ENCODE measurements at regions not wholly inside any gene's neighbourhood (a gene's known extent, or its start where the extent isn't known, plus 50 kb on each side); places are given as distances from the start of the nearest gene placed in this dataset.
"Not testable (repeated sequence)": the region's sequence is repeated elsewhere in the genome, so short reads cannot be mapped to it uniquely, and the experiment has no call there.

DNA sequence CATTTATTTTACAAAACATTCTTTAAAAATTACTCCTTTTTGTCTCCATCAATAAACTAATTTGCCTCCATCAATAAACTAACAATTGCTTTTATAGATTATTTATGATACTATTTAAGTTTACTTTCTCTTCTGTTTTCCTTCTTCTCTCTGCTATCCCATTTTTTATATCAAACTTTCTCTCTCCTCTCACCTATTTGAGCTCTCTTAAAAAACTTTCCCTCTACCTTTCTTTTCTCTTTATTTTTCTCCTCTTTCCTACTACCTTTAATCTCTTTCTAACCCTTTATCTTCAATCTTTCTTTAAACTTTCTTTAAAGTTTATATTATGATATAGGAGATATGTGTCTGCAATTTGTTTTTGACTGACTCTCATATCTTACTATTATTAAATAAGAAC, 566.4 kb downstream of the DACH1 start:
- DNase-seq, result no peak

DNA sequence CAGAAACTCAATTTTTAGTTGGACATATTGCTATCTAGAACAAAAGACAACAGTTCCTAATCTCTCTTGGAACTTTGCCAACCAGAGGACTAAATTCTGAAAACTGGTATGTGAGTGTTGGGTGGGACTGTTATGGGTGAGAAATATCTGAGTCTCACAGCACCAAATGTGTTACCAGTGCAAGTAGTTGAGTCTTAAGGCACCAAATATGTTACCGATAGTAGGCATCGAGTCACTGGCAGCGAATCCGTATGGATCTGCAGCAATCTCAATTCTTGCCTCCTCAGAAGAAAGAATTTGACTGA, 575.2 kb downstream of the DACH1 start:
- peak in 1 of 6 experiments; percentile 12 for DNase-seq

DNA sequence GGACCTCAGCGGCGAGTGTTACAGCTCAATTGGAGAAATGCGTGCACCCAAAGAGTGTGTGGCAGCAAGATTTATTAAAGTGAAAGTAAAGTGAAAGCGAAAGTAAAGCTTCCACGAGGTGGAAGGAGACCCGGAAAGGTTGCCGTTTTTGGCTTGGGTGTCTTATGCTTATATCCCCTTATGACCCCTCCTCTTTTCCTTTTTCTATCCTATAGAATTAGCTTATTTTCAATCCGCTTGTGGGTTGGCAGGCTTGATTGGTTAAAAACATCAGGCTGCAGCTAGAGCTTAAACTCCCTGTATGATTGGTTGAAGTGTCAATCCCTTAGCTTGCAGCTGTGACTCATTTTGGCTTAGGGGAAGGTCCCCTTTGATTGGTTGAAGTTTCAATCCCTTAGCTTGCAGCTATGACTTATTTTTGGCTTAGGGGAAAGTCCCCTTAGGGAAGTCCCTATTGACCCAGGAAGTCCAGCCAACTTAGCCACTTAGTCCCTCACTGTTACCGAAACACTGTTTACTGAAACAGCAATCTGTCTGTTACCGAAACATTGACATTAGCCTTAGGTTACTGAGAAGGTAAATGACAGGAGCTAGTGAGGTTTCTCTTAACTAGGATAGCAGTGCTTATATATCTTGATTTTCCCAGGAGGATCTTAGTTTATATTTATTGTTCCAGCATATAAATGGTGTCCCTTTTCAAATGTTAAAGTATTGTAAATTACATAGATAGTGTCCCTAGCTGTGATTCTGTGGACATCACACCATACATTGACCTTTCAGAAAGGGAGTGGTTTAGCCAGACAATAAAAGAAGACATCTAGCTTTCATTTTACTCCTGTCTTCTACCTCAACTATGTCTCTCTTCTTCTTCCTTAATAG, 575.8 kb downstream of the DACH1 start:
- DNase-seq, result peak in 5 of 6 experiments; percentile 39 to 75 (median 70)

DNA sequence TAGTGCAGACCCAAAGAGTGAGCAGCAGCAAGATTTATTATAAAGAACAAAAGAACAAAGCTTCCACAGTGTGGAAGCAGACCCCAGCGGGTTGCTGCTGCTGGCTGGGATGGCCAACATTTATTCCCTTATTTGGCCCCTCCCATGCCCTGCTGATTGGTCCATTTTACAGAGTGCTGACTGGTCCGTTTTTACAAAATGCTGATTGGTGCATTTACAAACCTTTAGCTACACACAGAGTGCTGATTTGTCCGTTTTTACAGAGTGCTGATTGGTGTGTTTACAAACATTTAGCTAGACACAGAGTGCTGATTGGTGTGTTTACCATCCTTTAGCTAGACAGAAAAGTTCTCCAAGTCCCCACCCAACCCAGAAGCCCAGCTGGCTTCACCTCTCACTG, 577.0 kb downstream of the DACH1 start:
- not testable (repeated sequence) for DNase-seq

DNA sequence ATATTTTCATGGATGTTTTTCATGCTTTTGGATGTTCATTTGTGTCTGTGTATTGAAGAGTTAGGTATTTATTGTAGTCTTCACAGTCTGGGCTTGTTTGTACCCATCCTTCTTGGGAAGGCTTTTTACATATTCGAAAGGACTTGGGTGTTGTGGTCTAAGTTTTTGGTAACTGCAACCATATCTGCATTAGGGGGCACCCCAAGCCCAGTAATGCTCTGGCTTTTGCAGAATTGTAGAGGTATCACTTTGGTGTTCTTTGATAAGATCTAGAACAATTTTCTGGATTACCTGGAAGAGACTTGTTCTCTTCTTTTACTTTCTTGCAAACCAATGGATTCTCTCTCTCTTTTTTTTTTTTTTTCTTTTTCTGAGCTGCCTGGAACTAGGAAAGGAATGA, 581.3 kb downstream of the DACH1 start:
- no peak for DNase-seq

DNA sequence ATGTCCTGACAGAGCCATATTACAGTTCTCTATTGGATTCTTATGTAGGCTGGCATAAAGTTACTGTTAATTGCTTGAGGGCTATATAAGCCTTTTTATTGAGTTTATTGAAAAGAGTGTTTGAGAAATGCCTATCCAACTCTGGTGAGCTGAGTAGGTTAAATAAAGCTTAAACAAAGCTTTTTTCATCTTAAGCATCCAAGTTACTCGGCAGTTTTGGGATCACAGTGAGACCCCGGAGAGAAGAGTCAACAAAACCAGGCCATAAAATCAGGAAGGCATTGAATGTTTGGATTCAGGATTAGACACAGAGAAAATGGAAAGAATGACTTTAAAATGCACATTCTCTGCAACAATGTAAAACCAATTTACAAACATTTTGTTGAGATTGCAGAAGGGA, 588.5 kb downstream of the DACH1 start:
- DNase-seq, result no peak

DNA sequence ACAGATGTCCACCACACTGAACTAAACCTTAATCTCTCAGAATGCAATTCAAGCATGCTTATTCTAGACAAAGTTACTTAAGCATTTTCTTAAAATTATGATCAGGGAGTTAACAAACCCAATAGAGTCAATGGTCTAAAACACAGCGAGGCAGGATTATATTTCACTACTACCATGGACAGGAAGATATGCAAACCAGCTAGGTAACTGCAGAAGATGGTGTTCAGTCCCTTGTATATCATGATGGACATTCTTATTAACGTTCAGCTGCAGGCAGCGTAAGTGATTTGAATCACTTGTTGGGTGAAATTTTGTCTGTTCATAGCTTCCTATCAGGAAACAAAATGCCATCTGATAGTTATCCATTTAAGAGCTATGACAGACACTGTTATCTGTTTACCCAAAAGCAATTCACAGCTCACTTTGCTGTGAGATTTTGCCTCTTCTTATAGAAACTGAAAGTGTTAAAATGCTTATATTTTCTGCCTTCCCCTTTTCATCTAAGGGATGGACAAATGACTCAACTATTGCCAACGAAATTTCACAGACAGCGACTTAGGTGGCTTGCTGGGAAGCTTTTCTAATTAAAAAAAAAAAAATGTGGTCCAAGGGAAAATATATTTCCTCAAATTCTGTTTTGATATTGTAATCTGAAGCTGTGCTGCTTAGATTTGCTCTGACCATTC, 591.9 kb downstream of the DACH1 start:
- DNase-seq, result no peak

DNA sequence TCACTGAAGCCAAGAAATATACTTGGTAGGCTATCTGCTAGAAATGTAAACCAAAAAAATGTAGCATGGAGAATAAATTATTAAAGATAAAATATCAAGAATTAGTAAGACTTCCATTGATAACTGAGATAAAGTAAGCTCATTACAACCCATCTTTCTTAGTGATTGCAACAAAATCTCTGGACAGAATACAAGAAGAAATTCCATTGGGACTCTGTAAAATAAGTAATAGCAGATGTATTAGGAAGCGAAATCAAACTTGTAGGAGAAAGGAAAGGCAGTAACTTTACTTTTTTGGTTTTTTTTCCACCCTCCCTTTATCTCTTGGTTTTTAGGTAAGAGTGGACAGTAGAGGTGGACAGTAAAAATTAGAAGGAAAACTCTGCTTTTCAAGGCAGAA, 605.7 kb downstream of the DACH1 start:
- DNase-seq, result no peak

DNA sequence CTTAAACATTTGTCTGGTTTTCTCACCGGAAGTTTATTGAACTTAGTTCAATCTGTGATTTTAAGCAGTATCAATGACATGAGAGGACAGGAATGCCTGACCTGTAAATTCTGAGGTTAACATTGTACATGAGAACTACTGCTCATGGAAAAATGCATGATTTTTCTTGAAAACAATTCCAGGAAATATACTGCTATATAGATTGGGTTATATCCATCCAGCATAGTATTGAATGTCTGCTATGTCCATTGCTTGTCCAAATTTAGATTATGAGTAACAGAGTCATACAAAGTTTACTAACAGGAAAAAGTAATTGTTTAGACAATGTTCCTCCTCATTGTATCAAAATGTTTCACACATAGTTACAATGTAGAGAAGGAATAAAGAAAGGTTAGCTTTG, 606.8 kb downstream of the DACH1 start:
- no peak for DNase-seq

DNA sequence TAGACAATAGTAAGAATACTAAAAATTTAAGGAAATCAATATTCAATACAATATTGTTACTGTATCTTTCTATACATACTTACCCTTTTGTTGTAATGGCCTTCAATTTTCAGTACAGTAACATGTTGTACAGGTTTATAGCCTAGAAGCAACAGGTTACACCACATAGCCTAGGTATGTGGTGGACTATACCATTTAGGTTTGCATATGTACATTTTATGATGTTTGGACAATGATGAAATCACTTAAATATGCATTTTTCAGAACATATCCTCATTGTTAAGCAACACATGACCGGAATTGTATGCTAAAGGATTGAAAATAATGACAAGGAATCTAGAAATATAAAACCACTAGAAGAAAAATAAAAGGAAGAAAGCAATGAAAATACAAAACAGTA, 611.4 kb downstream of the DACH1 start:
- DNase-seq, result no peak

DNA sequence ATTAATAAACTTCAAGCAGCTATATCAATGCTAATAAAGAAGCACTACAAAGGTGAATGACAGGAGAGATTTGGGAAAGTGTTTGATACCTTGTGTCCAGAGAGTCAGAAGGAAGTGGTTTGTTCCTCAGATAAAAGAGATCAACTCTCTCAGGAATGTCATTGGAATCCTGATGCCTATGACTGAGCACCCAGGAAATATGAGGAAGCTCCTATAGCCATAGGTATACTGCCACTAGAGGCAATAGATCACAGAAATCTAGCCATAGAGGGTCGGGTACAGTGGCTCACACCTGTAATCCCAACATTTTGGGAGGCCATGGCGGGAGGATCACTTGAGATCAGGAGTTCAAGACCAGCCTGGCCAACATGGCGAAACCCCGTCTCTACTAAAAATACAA, 612.6 kb downstream of the DACH1 start:
- DNase-seq, result no peak

DNA sequence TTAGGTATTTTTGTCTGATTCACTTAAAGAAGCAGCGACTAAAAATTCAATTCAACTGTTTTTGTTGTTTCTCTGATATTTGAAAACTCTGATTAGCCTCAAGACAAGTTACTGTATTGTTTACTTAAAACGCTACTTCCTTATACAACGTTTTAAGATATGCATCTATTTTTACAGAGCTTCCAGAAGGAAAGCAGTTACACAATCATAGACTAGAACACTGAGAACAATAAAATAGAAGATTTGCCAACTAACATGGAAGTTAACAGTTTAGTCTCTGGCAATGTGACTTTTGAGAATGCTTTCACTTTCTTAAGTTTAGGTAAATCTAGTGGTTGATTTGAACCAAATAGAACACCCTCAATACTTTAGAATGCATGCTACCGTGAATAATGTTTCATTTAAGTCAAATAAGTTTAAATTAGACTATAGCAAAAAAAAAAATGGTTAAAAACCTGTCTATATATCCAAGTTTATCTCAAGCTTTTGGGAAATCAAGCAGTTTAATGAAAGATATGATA, 614.8 kb downstream of the DACH1 start:
- DNase-seq, result no peak

DNA sequence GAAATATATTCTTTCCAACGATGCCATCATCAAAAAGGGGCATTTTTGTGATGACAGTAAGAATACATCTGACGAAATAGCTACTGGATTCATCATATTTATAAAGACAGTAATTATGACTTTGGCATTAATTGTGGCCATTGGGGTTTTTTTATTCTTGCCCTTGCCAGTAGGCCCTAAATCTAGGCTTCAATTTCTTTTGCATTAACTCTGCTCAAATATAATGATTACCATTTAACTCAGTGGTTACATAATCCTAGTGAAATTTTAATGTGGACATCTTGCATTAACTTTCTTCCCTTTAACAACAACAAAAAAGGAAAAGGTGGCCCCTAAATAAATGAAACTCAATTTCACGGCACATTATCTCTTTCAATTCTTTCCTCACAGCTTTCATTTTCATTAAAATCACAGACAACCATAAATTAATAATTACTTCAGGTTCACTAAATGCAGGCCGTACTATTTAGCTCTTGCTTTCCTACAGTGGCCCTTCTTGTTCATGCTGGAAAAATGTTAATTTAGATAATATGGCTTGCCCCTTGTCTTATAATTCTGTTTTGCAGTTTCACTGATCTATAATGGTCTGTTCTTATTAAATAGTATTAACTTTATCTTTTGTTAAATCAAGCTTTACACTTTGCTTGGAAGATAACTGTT, 615.6 kb downstream of the DACH1 start:
- no peak for DNase-seq

DNA sequence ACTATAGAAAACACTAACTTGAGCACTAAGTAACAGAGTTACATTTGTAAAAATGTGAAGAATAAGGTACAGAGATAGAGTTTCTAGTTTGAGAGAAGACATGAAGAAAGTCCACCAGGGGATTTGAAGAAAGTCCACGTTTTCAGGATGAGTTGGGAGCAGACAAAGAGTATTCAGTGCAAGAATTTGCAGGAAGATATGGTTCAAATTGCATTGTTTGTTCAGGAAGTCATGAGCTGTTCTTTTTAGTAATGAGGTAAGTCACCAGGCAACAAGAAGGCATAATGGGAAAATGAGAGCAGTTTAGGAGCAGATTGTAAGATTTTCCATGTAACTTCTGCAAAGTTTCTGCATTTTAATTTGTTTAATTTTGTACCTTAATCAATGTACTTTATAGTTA, 618.0 kb downstream of the DACH1 start:
- no peak for DNase-seq

DNA sequence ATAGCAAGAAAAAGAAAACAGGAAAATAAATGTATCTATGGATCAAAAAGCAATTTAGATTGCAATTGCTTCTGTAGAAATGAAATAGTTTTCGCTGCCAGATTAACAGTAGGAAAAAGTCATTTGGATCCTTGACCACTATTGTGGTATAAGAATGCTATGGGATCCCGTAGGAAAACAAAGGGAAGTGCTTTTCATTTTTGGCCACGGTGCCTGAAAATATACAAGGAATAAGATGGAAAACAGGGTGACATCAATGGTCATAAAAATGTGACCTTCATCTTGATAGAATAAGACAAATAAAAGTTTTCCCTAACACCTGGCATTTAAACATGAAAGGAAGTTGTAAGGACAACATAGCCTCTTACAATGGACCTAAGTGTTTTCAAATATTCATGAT, 622.8 kb downstream of the DACH1 start:
- DNase-seq, result no peak

DNA sequence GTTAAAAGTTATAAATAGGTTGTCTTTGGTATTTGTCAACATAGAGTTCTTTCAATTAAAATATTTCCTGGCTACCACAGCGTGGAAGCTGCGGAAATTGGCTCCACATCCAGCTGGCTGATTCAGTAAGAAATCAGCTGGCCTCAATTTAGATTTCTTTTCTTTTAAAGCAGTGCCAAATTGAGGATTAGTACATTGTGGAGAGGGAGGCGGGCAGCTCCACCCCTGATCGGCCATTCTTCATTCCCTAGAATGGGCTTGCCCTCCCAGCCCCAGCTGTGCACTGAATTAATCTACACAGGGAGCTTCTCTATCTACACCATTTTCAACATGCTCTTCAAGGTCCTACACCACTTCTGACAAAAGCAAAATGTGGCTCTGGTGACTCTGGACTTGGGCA, 624.8 kb downstream of the DACH1 start:
- no peak for DNase-seq

DNA sequence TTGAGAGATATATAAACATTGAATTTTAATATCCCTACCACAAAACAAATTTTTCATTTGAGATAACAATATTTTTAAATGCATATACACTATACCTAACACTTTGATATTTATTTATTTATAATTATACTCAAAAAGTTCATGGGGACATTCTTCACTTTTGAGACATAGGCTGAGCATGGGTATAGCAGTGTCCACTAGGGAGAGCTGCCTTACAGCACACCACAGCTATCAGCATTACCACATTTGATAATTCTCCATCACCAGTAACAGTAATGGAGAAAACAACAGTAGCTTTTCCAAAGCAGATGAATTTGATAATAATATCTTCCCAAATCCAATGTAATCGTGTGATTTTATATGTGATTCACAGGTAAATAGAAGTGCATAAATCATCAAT, 626.1 kb downstream of the DACH1 start:
- no peak for DNase-seq

DNA sequence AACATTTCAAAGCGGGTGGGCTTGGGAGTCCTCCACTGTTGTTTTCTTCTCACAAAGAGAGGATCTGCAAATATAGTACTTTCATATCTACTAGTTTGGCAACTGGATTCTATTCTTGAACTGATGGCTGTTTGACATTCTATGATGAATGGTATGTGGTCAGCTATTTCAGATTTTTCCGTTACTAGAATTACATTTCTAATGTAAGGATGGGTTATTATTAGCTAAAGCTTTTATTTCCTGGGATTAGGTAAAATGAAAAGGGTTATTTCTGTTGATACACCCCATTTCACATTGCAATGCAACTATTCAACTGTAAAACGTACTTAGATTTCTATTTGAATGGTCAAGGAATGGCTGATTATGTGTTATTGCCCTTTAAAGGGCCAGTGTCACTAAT, 629.7 kb downstream of the DACH1 start:
- no peak for DNase-seq

DNA sequence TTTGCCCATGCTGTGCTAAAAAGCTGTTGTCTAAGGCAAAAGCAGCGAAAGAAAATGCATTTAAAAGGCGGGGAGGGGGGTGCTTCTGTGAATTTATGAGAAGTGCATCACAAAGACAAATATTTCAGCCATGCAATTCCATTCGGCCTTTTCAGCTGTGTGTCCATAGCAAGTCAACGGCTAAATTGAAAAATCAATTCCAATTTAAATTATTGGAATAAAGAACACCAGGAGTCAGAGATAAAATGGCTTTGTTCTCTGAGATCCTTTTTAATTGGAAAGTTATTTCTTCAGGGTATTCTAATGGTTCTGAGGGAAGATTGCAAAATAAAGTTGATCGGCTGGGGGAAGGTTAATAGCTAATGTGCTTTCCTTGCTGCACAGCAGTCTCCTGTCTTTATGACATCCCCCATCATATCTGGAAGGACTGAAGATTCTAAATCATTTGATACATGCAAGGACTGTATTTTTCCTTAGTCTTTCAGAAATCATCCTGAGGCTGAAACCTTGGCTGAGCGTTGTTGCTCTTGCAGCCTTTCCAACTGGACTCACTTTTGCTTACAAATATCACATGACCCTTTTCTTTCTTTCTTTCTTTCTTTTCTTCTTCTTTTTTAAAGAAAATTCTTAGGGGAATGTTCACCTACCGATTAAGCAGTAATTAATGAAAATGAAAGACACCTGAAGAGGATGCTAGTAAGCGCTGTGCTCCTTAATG, 647.1 kb downstream of the DACH1 start:
- no peak for DNase-seq

DNA sequence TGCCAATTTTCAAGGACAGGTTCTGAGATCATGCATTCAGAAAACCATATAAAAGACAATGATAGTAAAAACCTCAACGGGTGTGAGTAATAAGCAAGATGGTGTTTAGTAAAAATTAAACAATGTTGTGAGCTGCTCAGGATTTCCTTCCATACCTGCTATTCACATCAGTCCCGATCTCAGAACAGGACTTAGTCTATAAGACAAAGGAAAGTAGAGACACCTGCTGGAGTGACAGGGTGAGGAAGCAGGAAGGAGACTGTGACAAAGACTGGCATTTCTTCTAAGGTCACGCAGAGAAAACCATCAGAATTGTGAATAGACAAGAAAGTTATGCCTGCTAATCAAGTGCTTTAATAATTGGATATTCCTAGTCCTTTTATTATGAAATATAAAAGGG, 648.0 kb downstream of the DACH1 start:
- no peak for DNase-seq

DNA sequence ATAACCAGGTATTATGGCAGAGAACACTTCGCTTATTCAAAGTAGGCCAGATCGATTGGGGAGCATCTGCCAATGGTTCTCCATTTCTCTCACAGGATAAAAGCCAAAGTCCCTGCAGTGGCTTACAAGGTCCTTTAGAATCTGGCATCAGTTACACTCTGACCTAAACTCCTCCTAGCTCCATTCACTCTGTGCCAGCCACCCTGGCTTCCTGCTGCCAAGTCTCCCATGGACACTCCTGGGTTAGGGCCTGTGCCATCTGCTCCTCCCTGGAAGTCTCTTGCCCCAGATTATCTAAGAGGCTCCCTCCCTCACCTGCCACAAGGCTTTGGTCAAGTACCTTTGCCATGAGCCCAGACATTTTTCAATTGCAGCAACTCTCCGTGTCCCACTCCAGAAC, 649.2 kb downstream of the DACH1 start:
- DNase-seq, result no peak

DNA sequence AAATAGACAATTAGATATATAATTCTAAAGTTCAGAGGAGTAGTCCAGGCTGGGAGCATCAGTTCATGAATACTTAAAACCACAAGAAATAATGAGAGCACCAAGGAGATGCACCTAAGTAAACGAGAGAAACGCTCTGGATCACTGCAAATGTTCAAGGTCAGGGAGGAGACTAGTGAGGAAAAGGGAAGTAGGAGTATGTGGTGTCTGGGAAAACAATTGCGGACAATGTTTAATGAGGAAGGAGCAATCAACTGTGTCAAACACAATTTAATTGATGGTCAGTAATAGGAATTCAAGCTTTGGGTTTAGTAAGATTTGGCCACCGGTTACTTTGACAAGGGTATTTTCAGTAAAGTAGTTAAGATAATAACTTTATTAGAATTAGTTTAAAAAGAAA, 652.2 kb downstream of the DACH1 start:
- DNase-seq, result no peak

DNA sequence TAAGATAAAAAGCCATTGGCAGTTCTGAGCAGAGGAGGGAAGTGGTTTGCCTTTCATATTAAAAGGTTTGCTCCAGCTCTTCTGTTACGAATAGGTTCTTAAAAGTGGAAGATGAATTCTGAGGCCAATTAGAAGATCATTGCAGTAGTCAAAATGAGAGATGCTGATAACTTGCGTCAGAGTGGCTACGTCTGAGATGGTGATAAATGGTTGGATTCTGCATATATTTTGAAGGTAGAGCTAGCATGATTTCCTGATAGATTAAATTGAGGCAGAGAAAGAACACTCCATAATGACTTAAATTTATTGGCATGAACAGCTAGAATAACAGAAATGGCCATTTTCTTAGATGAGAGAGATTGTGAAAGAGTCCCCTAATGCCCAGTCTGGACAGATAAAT, 652.6 kb downstream of the DACH1 start:
- DNase-seq, result no peak
